HepG2 (cell line): ENCODE measurements at regions not wholly inside any gene's neighbourhood (a gene's known extent, or its start where the extent isn't known, plus 50 kb on each side); places are given as distances from the start of the nearest gene placed in this dataset.

Source experiments
- ATAC-seq: fragments of 200-7000 bp; cut with Tn5 transposase; 3 replicates; pipeline ENCODE4 v1.9.1; 2020; ENCODE audit warnings: mild to moderate bottlenecking, moderate library complexity
- BruUV-seq: library from RNA; stranded (reverse); fragments of 400-500 nt; replicated peaks from 2 replicates; lab custom pipeline; 2021; lab: Mats Ljungman, UMichigan
- CTCF ChIA-PET: fragments of 300-600 bp; formaldehyde crosslinking; extraction: SDS; loops from one replicate; lab custom pipeline; 2021; ENCODE audit warnings: low total read pairs, inconsistent platforms, low intra/inter-chr PET ratio; lab: Yijun Ruan, JAX
- POLR2A ChIA-PET: fragments of 350-600 bp; sonication (Branson Sonifier 250); formaldehyde crosslinking; loops from one replicate; lab custom pipeline; 2020; ENCODE audit warnings: antibody characterized with exemption, inconsistent platforms; lab: Yijun Ruan, JAX
- DNase-seq: peaks from one replicate; pipeline ENCODE4 v3.0.0-alpha.2; 2015; ENCODE audit warnings: low spot score
- FAIRE-seq: peaks from 3 replicates; lab custom pipeline; 2011; peaks lifted over from hg19 to GRCh38; lab: Jason Lieb, UNC
- H2AFZ ChIP-seq: one replicate; pipeline ENCODE4 v1.6.1; 2011; ENCODE audit warnings: low read length, inconsistent platforms
- H3K27ac ChIP-seq: fragments of 300-600 bp; 3 replicates; pipeline ENCODE4 v1.8.0; 2011; ENCODE audit warnings: mixed run types, mild to moderate bottlenecking, mixed read lengths, low read length, inconsistent platforms; ENCODE audit not compliant: insufficient read depth; ENCODE audit errors: extremely low read length
- H3K27me3 ChIP-seq, 2 experiments: fragments of 200-600 bp in 1 of 2; 2 replicates in 1 of 2; 3 replicates in 1 of 2; pipeline versions ENCODE4 v1.6.0 to v1.8.0; 2011; ENCODE audit warnings: low read length in 2 of 2, mild to moderate bottlenecking in 2 of 2, moderate library complexity in 2 of 2, inconsistent platforms in 1 of 2; ENCODE audit not compliant: insufficient read depth in 2 of 2, control insufficient read depth in 1 of 2
- H3K36me3 ChIP-seq, 2 experiments: fragments of 200-600 bp in 1 of 2; replicated peaks in 1 of 2; 2 replicates in 1 of 2; 3 replicates in 1 of 2; pipeline versions ENCODE4 v1.5.1 to v1.8.0; 2011; ENCODE audit warnings: low read length in 2 of 2, inconsistent platforms in 1 of 2; ENCODE audit not compliant: insufficient read depth in 2 of 2, control insufficient read depth in 1 of 2
- H3K4me1 ChIP-seq: 2 replicates; pipeline ENCODE4 v1.5.1; 2012; ENCODE audit warnings: low read length, inconsistent platforms; ENCODE audit not compliant: insufficient read depth
- H3K4me2 ChIP-seq: 2 replicates; pipeline ENCODE4 v1.6.0; 2011; ENCODE audit warnings: low read depth, low read length, inconsistent platforms
- H3K4me3 ChIP-seq, 3 experiments: fragments of 200-600 bp in 1 of 3; sonication (generic), shearing (Covaris generic) in 1 of 3; replicated peaks in 1 of 3; 2 replicates each; pipeline ENCODE4 v1.5.1; 2011 to 2016; ENCODE audit warnings: low read length in 3 of 3, inconsistent platforms in 2 of 3, low read depth in 2 of 3, mild to moderate bottlenecking in 2 of 3, control low read depth in 1 of 3, mixed read lengths in 1 of 3; ENCODE audit not compliant: insufficient read depth in 1 of 3
- H3K79me2 ChIP-seq: one replicate; pipeline ENCODE4 v1.6.1; 2011; ENCODE audit warnings: low read length, inconsistent platforms; ENCODE audit not compliant: insufficient read depth
- H3K9ac ChIP-seq: 2 replicates; pipeline ENCODE4 v1.6.0; 2011; ENCODE audit warnings: mild to moderate bottlenecking, low read depth, low read length, inconsistent platforms; ENCODE audit not compliant: insufficient read depth
- H3K9me3 ChIP-seq: 2 replicates; pipeline ENCODE4 v1.5.1; 2012; ENCODE audit warnings: mild to moderate bottlenecking, low read length
- H4K20me1 ChIP-seq: 2 replicates; pipeline ENCODE4 v1.6.0; 2011; ENCODE audit warnings: inconsistent platforms, mild to moderate bottlenecking, low read length, moderate library complexity; ENCODE audit not compliant: insufficient read depth
- ARID2 ChIP-seq: sonication (generic); formaldehyde crosslinking; IDR thresholded peaks from 2 replicates; pipeline ENCODE4 v1.8.1; 2022; ENCODE audit warnings: mild to moderate bottlenecking, missing genetic modification reagents, borderline replicate concordance
- CENPX ChIP-seq: sonication (generic); formaldehyde crosslinking; IDR thresholded peaks from 2 replicates; pipeline ENCODE4 v1.9.0; 2021; ENCODE audit warnings: mild to moderate bottlenecking, missing genetic modification reagents, moderate library complexity
- NFATC3 ChIP-seq: sonication (generic); formaldehyde crosslinking; IDR thresholded peaks from 2 replicates; pipeline ENCODE4 v1.5.1; 2020; ENCODE audit warnings: mild to moderate bottlenecking, missing genetic modification reagents
- NFIC ChIP-seq: IDR thresholded peaks from 2 replicates; pipeline ENCODE4 v1.6.1; 2012; ENCODE audit warnings: mild to moderate bottlenecking, low read length, inconsistent platforms
- SP2 ChIP-seq: sonication (generic); formaldehyde crosslinking; IDR thresholded peaks from 2 replicates; pipeline ENCODE4 v1.5.1; 2020; ENCODE audit warnings: mild to moderate bottlenecking, missing genetic modification reagents
- TCF12 ChIP-seq, 2 experiments: fragments of 450-650 bp in 1 of 2; sonication (generic) in 1 of 2; formaldehyde crosslinking in 1 of 2; IDR thresholded peaks; 2 replicates each; pipeline versions ENCODE4 v1.6.1 to v1.8.0; 2017 to 2022; ENCODE audit warnings: antibody characterized with exemption in 1 of 2, mild to moderate bottlenecking in 1 of 2, missing genetic modification reagents in 1 of 2, moderate library complexity in 1 of 2
- TSC22D2 ChIP-seq: sonication (generic); formaldehyde crosslinking; IDR thresholded peaks from 2 replicates; pipeline ENCODE4 v1.5.1; 2020; ENCODE audit warnings: missing genetic modification reagents, mild to moderate bottlenecking, borderline replicate concordance
- ZNF20 ChIP-seq: sonication (generic); formaldehyde crosslinking; IDR thresholded peaks from 2 replicates; pipeline ENCODE4 v1.4.0; 2020; ENCODE audit warnings: mild to moderate bottlenecking, moderate library complexity, missing genetic modification reagents
- ZNF550 ChIP-seq: sonication (generic); formaldehyde crosslinking; IDR thresholded peaks from 2 replicates; pipeline ENCODE4 v1.4.0; 2020; ENCODE audit warnings: mild to moderate bottlenecking, missing genetic modification reagents, borderline replicate concordance
- ZNF678 ChIP-seq: sonication (generic); formaldehyde crosslinking; IDR thresholded peaks from 2 replicates; pipeline ENCODE4 v1.4.0; 2020; ENCODE audit warnings: mild to moderate bottlenecking, missing genetic modification reagents
- ZNF720 ChIP-seq: sonication (generic); formaldehyde crosslinking; IDR thresholded peaks from 2 replicates; pipeline ENCODE4 v1.4.0; 2020; ENCODE audit warnings: missing genetic modification reagents
- ZNF841 ChIP-seq: sonication (generic); formaldehyde crosslinking; IDR thresholded peaks from 2 replicates; pipeline ENCODE4 v1.8.1; 2023; ENCODE audit warnings: missing genetic modification reagents, borderline replicate concordance
- ZSCAN9 ChIP-seq: IDR thresholded peaks from 2 replicates; pipeline ENCODE4 v1.6.1; 2016; ENCODE audit warnings: borderline replicate concordance
- WGBS: methylation state at CpG from one replicate; pipeline ENCODE4 v1.1.6; 2017; ENCODE audit warnings: low lambda C conversion rate; 5-methylcytosine and 5-hydroxymethylcytosine counted together
- in situ Hi-C: cut with HindIII; loops from 2 replicates; pipeline ENCODE4 v1.10.0; 2017; ENCODE audit warnings: low pct_unique_long_range_greater_than_20kb; ENCODE audit not compliant: extremely low pct_ligation_motif_present
- intact Hi-C: fragments of 100-400 bp; cut with micrococcal nuclease; formaldehyde crosslinking; loops from one replicate; pipeline ENCODE4 v1.10.0; 2022; ENCODE audit not compliant: unreplicated experiment
- TF ChIP-seq, protein P1 (sequence below): sonication (generic); formaldehyde crosslinking; IDR thresholded peaks from 2 replicates; pipeline ENCODE4 v1.4.0; 2020; ENCODE audit warnings: missing genetic modification reagents
- TF ChIP-seq, protein P2 (sequence below): sonication (generic); formaldehyde crosslinking; IDR thresholded peaks from 2 replicates; pipeline ENCODE4 v1.8.0; 2022; ENCODE audit warnings: missing genetic modification reagents, low read depth, mild to moderate bottlenecking, borderline replicate concordance
- TF ChIP-seq, protein P3 (sequence below): sonication (generic); formaldehyde crosslinking; IDR thresholded peaks from 2 replicates; pipeline ENCODE4 v1.5.0; 2020; ENCODE audit warnings: missing genetic modification reagents, mild to moderate bottlenecking, borderline replicate concordance
- TF ChIP-seq, protein P4 (sequence below), 2 experiments: sonication (generic) in 1 of 2; formaldehyde crosslinking in 1 of 2; IDR thresholded peaks; 2 replicates each; pipeline versions ENCODE4 v1.5.1 to v1.6.1; 2011 to 2020; ENCODE audit warnings: borderline replicate concordance in 1 of 2, low read depth in 1 of 2, low read length in 1 of 2, mild to moderate bottlenecking in 1 of 2, missing genetic modification reagents in 1 of 2, moderate library complexity in 1 of 2

DNA sequence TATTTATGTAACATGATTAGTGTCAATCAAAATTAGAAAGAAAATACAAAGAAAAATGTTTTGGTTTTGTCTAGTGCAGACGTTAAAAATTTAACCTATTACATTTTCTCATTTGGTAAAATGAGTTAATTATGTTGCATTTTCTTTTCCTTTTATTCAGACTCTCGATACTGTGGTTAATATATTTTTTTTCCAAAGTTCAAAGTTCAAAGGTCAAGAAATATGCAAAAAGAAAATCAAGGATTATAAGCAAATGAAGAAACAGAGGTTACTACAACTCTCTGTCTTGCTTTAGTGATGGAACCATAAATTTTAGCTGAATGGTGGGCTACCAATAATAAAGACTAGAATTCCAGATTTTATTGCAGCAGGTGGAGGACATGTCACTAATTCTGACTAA, 133.3 kb upstream of the TFPI start:
- Histone ChIP-seq H3K36me3 (no peaks in the 10 kb centered on the region), H3K27me3 (no peaks in the 10 kb centered on the region), H4K20me1 (no peaks in the 10 kb centered on the region; the same call in 1 of the 2 replicates), H2AFZ (no peak overlapping the region), H3K4me3 (no peak overlapping the region), H3K9ac (no peak overlapping the region), H3K79me2 (no peaks in the 10 kb centered on the region), H3K27ac (no peak overlapping the region), H3K4me2 (no peak overlapping the region), H3K4me1 (no peaks in the 10 kb centered on the region), H3K9me3 (no peaks in the 10 kb centered on the region)
- intact Hi-C loops, result no loop called here
- POLR2A ChIA-PET, result no interaction called here
- no peak for FAIRE-seq
- TF ChIP-seq NFATC3 (no peak), ZNF20 (CRISPR knock-in tag) (no peak), ZNF841 (no peak), TCF12 (IDR thresholded peaks at IDR 0.05) (no peak), TCF12 (CRISPR knock-in tag; IDR thresholded peaks at IDR 0.05) (no peak), ZNF550 (CRISPR knock-in tag) (no peak), TSC22D2 (CRISPR knock-in tag) (no peak)
- TF ChIP-seq, protein P1, sequence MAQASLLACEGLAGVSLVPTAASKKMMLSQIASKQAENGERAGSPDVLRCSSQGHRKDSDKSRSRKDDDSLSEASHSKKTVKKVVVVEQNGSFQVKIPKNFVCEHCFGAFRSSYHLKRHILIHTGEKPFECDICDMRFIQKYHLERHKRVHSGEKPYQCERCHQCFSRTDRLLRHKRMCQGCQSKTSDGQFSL, result no peak
- in situ Hi-C loops, result no loop called here
- CTCF ChIA-PET, result no interaction called here
- DNase-seq, result no peak
- no TSS peak for BruUV-seq
- WGBS, result 7% methylated on average over 2 of the region's 2 CpGs
- no peak for ATAC-seq

DNA sequence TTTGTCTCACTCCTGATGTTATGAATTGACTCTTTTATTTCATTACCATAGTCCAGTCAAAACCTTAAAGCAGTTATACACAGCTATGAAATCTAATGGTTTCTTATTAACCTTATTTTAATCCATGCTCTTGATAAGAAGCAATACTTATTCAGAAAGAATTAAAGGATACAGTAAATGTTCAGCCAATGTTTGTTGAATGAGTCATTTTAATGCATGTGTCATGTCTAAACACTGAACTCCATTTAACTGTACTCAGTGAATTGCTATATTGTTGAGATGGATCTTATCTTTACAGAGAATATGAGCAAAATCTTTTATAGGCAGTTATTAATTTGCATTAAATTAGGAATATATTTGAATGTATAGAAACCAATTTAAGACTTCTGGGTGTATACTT, 135.1 kb upstream of the TFPI start:
- Histone ChIP-seq H3K4me2 (no peak overlapping the region), H3K36me3 (no peaks in the 10 kb centered on the region), H3K27ac (no peak overlapping the region), H3K27me3 (no peaks in the 10 kb centered on the region), H4K20me1 (no peaks in the 10 kb centered on the region; the same call in 1 of the 2 replicates), H3K9me3 (no peaks in the 10 kb centered on the region), H3K4me3 (no peak overlapping the region), H3K9ac (no peak overlapping the region), H2AFZ (no peak overlapping the region), H3K79me2 (no peaks in the 10 kb centered on the region), H3K4me1 (no peaks in the 10 kb centered on the region)
- ChIA-PET CTCF (no interaction called here), POLR2A (no interaction called here)
- BruUV-seq, result no TSS peak
- FAIRE-seq, result no peak
- no peak for DNase-seq
- ATAC-seq, result no peak
- in situ Hi-C loops, result no loop called here
- intact Hi-C loops, result no loop called here
- TF ChIP-seq NFIC, result no peak
- no peak for TF ChIP-seq ZNF720 (CRISPR knock-in tag)
- TF ChIP-seq ARID2 (CRISPR knock-in tag), result no peak
- no peak for TF ChIP-seq ZSCAN9
- TF ChIP-seq, protein P2, sequence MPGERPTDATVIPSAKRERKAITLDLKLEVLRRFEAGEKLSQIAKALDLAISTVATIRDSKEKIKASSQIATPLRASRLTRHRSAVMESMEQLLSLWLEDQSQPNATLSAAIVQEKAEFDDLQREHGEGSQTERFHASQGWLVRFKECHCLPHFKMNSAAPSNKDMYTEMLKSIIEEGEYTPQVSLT (CRISPR knock-in tag), result no peak
- TF ChIP-seq, protein P3, sequence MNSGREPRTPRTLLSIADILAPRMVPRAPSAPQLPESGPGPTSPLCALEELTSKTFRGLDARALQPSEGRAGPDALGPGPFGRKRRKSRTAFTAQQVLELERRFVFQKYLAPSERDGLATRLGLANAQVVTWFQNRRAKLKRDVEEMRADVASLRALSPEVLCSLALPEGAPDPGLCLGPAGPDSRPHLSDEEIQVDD (CRISPR knock-in tag), result no peak
- TF ChIP-seq ZNF678 (CRISPR knock-in tag), result no peak
- no peak for TF ChIP-seq CENPX (CRISPR knock-in tag)
- TF ChIP-seq, protein P4, sequence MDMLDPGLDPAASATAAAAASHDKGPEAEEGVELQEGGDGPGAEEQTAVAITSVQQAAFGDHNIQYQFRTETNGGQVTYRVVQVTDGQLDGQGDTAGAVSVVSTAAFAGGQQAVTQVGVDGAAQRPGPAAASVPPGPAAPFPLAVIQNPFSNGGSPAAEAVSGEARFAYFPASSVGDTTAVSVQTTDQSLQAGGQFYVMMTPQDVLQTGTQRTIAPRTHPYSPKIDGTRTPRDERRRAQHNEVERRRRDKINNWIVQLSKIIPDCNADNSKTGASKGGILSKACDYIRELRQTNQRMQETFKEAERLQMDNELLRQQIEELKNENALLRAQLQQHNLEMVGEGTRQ (IDR thresholded peaks at IDR 0.05; ENCODE audit: low read depth, low read length), result no peak
- TF ChIP-seq, protein P4 (CRISPR knock-in tag; IDR thresholded peaks at IDR 0.05; ENCODE audit: borderline replicate concordance), result no peak
- TF ChIP-seq SP2 (CRISPR knock-in tag), result no peak
